HG03571 (cell line): ENCODE measurements at regions not wholly inside any gene's neighbourhood (a gene's known extent, or its start where the extent isn't known, plus 50 kb on each side); places are given as distances from the start of the nearest gene placed in this dataset.

Source experiments
- ATAC-seq: cut with Tn5 transposase; IDR thresholded peaks from one replicate; pipeline ENCODE4 v1.9.1; 2021; ENCODE audit not compliant: unreplicated experiment

GRCh38 chr2:155095613-155096012, 397.1 kb downstream of the KCNJ3 start:
- ATAC-seq, result no peak

GRCh38 chr2:155080373-155080772, 381.9 kb downstream of the KCNJ3 start:
- no peak for ATAC-seq

GRCh38 chr2:155070489-155070888, 372.0 kb downstream of the KCNJ3 start:
- ATAC-seq, result no peak

- no peak for ATAC-seq
These were observed 364.4 kb downstream of the KCNJ3 start for GRCh38 chr2:155062922-155063258.

GRCh38 chr2:155062250-155062921, 363.9 kb downstream of the KCNJ3 start:
- no peak for ATAC-seq

- ATAC-seq, result no peak
These were observed 362.4 kb downstream of the KCNJ3 start for GRCh38 chr2:155060896-155061295.

GRCh38 chr2:155054712-155055111, 356.2 kb downstream of the KCNJ3 start:
- no peak for ATAC-seq

- no peak for ATAC-seq
These were observed 344.6 kb downstream of the KCNJ3 start for GRCh38 chr2:155043097-155043496.

GRCh38 chr2:155035308-155035707, 336.8 kb downstream of the KCNJ3 start:
- no peak for ATAC-seq

GRCh38 chr2:155033652-155034051, 335.2 kb downstream of the KCNJ3 start:
- no peak for ATAC-seq

GRCh38 chr2:155030296-155030695, 331.8 kb downstream of the KCNJ3 start:
- ATAC-seq, result no peak

GRCh38 chr2:155026651-155027174, 328.2 kb downstream of the KCNJ3 start:
- ATAC-seq, result no peak

- ATAC-seq, result no peak
These were observed 325.2 kb downstream of the KCNJ3 start for GRCh38 chr2:155023674-155024073.

GRCh38 chr2:155022531-155022930, 324.0 kb downstream of the KCNJ3 start:
- ATAC-seq, result no peak

GRCh38 chr2:155021618-155022017, 323.1 kb downstream of the KCNJ3 start:
- ATAC-seq, result no peak

- no peak for ATAC-seq
These were observed 321.8 kb downstream of the KCNJ3 start for GRCh38 chr2:155020246-155020645.

GRCh38 chr2:155010925-155011324, 312.4 kb downstream of the KCNJ3 start:
- no peak for ATAC-seq

- ATAC-seq, result no peak
These were observed 296.9 kb downstream of the KCNJ3 start for GRCh38 chr2:154995361-154995760.

GRCh38 chr2:154992826-154993225, 294.3 kb downstream of the KCNJ3 start:
- no peak for ATAC-seq

- no peak for ATAC-seq
These were observed 280.2 kb downstream of the KCNJ3 start for GRCh38 chr2:154978710-154979109.

- no peak for ATAC-seq
These were observed 279.7 kb downstream of the KCNJ3 start for GRCh38 chr2:154978244-154978643.

- ATAC-seq, result no peak
These were observed 275.5 kb downstream of the KCNJ3 start for GRCh38 chr2:154974041-154974440.

- no peak for ATAC-seq
These were observed 265.0 kb downstream of the KCNJ3 start for GRCh38 chr2:154963511-154963910.
